SH-SY5Y (cell line): ENCODE measurements at regions not wholly inside any gene's neighbourhood (a gene's known extent, or its start where the extent isn't known, plus 50 kb on each side); places are given as distances from the start of the nearest gene placed in this dataset.

Experiments
- GATA2 ChIP-seq: IDR thresholded peaks from 2 replicates; pipeline ENCODE4 v1.6.1; 2011; ENCODE audit warnings: mild to moderate bottlenecking, low read depth, low read length
- GATA3 ChIP-seq: IDR thresholded peaks from 2 replicates; pipeline ENCODE4 v1.6.1; 2011; ENCODE audit warnings: low read depth, mild to moderate bottlenecking, low read length, moderate library complexity

- TF ChIP-seq GATA2 (no peak), GATA3 (no peak)
These were observed 153.9 kb upstream of the TPM1 start for GRCh38 chr15:62888623-62889022.
